ENCODE measurements at regions not wholly inside any gene's neighbourhood (a gene's known extent, or its start where the extent isn't known, plus 50 kb on each side); places are given as distances from the start of the nearest gene placed in this dataset.

DNA sequence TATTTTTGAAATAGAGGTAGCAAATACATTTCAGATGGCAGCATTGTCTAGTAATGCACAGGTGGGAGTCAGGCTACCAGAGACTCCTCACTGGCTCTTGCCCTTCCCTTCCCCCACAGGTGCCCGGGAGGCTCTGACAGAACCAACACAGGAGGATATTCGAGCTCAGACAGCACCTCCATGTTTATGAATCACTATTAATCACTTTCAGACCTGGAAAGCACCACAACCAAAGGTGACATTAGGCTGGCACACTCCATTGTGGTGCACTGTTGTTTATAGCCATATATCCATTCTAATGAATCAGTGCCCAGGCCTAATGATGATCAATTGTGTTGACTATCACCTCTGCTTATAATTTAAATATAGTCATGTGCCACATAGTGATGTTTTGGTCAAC is 107.8 kb upstream of the NAMPT start:
- H3K27ac ChIP-seq (ENCODE audit: extremely low read length, insufficient read depth, low read length) = no peak overlapping the region
- H3K9ac ChIP-seq (ENCODE audit: insufficient read depth, low read depth, low read length) = no peak overlapping the region
- intact Hi-C loops (cut with micrococcal nuclease; ENCODE audit: unreplicated experiment) = no loop called here
- H2AFZ ChIP-seq (ENCODE audit: low read length) = no peak overlapping the region
- ChIA-PET CTCF (ENCODE audit: low intra/inter-chr PET ratio, low total read pairs) (no interaction called here), POLR2A (no interaction called here)
- H4K20me1 ChIP-seq (ENCODE audit: insufficient read depth, low read length) = no peaks in the 10 kb centered on the region
- no peak for DNase-seq (ENCODE audit: low spot score)
- 0% methylated on average over 1 of the region's 2 CpGs for WGBS (ENCODE audit: low lambda C conversion rate)
- H3K27me3 ChIP-seq (ENCODE audit: control insufficient read depth in 1 of 2, insufficient read depth in 2 of 2, low read length in 2 of 2) = no peaks in the 10 kb centered on the region
- no peaks in the 10 kb centered on the region for H3K79me2 ChIP-seq (ENCODE audit: insufficient read depth, low read length)
- H3K4me3 ChIP-seq (replicated peaks in 1 of 3; ENCODE audit: insufficient read depth in 1 of 3, low read depth in 2 of 3, low read length in 3 of 3) = no peak overlapping the region
- no peaks in the 10 kb centered on the region for H3K9me3 ChIP-seq (ENCODE audit: low read length)
- BruUV-seq (replicated peaks) = no TSS peak
- FAIRE-seq = no peak
- in situ Hi-C loops (cut with HindIII; ENCODE audit: extremely low pct_ligation_motif_present, low pct_unique_long_range_greater_than_20kb) = no loop called here
- no peak for ATAC-seq
- H3K4me2 ChIP-seq (ENCODE audit: low read depth, low read length) = no peak overlapping the region
- no peaks in the 10 kb centered on the region for H3K4me1 ChIP-seq (ENCODE audit: insufficient read depth, low read length)
- H3K36me3 ChIP-seq (replicated peaks in 1 of 2; ENCODE audit: control insufficient read depth in 1 of 2, insufficient read depth in 2 of 2, low read length in 2 of 2) = no peaks in the 10 kb centered on the region
- TF ChIP-seq ISL2 (CRISPR knock-in tag; IDR thresholded peaks at IDR 0.05) = no peak
- TF ChIP-seq, protein P1, sequence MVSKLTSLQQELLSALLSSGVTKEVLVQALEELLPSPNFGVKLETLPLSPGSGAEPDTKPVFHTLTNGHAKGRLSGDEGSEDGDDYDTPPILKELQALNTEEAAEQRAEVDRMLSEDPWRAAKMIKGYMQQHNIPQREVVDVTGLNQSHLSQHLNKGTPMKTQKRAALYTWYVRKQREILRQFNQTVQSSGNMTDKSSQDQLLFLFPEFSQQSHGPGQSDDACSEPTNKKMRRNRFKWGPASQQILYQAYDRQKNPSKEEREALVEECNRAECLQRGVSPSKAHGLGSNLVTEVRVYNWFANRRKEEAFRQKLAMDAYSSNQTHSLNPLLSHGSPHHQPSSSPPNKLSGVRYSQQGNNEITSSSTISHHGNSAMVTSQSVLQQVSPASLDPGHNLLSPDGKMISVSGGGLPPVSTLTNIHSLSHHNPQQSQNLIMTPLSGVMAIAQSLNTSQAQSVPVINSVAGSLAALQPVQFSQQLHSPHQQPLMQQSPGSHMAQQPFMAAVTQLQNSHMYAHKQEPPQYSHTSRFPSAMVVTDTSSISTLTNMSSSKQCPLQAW (CRISPR knock-in tag; IDR thresholded peaks at IDR 0.05) = no peak
- no peak for TF ChIP-seq ZNF530 (CRISPR knock-in tag; IDR thresholded peaks at IDR 0.05; ENCODE audit: low read depth)
- TF ChIP-seq TBL1XR1 (IDR thresholded peaks at IDR 0.05; ENCODE audit: borderline replicate concordance, low read length, partially characterized antibody) = no peak
- no peak for TF ChIP-seq ZNF614 (CRISPR knock-in tag; IDR thresholded peaks at IDR 0.05; ENCODE audit: borderline replicate concordance)
- no peak for TF ChIP-seq ZNF891 (CRISPR knock-in tag; IDR thresholded peaks at IDR 0.05)
- TF ChIP-seq, protein P2, sequence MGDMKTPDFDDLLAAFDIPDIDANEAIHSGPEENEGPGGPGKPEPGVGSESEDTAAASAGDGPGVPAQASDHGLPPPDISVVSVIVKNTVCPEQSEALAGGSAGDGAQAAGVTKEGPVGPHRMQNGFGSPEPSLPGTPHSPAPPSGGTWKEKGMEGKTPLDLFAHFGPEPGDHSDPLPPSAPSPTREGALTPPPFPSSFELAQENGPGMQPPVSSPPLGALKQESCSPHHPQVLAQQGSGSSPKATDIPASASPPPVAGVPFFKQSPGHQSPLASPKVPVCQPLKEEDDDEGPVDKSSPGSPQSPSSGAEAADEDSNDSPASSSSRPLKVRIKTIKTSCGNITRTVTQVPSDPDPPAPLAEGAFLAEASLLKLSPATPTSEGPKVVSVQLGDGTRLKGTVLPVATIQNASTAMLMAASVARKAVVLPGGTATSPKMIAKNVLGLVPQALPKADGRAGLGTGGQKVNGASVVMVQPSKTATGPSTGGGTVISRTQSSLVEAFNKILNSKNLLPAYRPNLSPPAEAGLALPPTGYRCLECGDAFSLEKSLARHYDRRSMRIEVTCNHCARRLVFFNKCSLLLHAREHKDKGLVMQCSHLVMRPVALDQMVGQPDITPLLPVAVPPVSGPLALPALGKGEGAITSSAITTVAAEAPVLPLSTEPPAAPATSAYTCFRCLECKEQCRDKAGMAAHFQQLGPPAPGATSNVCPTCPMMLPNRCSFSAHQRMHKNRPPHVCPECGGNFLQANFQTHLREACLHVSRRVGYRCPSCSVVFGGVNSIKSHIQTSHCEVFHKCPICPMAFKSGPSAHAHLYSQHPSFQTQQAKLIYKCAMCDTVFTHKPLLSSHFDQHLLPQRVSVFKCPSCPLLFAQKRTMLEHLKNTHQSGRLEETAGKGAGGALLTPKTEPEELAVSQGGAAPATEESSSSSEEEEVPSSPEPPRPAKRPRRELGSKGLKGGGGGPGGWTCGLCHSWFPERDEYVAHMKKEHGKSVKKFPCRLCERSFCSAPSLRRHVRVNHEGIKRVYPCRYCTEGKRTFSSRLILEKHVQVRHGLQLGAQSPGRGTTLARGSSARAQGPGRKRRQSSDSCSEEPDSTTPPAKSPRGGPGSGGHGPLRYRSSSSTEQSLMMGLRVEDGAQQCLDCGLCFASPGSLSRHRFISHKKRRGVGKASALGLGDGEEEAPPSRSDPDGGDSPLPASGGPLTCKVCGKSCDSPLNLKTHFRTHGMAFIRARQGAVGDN (CRISPR knock-in tag; IDR thresholded peaks at IDR 0.05) = no peak
- TF ChIP-seq STAT5B (CRISPR knock-in tag; IDR thresholded peaks at IDR 0.05) = no peak
- no peak for TF ChIP-seq ZNF101 (CRISPR knock-in tag; IDR thresholded peaks at IDR 0.05; ENCODE audit: borderline replicate concordance, low read depth)
- no peak for TF ChIP-seq TAF1 (CRISPR knock-in tag; IDR thresholded peaks at IDR 0.05)
- no peak for TF ChIP-seq KDM4B (CRISPR knock-in tag; IDR thresholded peaks at IDR 0.05)
- no peak for TF ChIP-seq ZNF17 (CRISPR knock-in tag; IDR thresholded peaks at IDR 0.05)
- no peak for TF ChIP-seq FLYWCH1 (CRISPR knock-in tag; IDR thresholded peaks at IDR 0.05)
- TF ChIP-seq ZNF841 (CRISPR knock-in tag; IDR thresholded peaks at IDR 0.05; ENCODE audit: borderline replicate concordance) = no peak
- TF ChIP-seq MZF1 (CRISPR knock-in tag; IDR thresholded peaks at IDR 0.05; ENCODE audit: borderline replicate concordance) = no peak
- no peak for TF ChIP-seq HDAC1 (CRISPR knock-in tag; IDR thresholded peaks at IDR 0.05)

Measured in HepG2 (cell line).